ENCODE measurements at regions not wholly inside any gene's neighbourhood (a gene's known extent, or its start where the extent isn't known, plus 50 kb on each side); places are given as distances from the start of the nearest gene placed in this dataset.
"Not testable (repeated sequence)": the region's sequence is repeated elsewhere in the genome, so short reads cannot be mapped to it uniquely, and the experiment has no call there.

GRCh38 chr1:82152356-82153271 is 351.9 kb downstream of the ADGRL2 start:
- no peak overlapping the region for H3K27ac ChIP-seq (ENCODE audit: low read depth, low read length)
- no peaks in the 10 kb centered on the region for H3K36me3 ChIP-seq (ENCODE audit: control insufficient read depth in 3 of 3, insufficient read depth in 3 of 3, low read length in 3 of 3)
- H3K4me1 ChIP-seq (ENCODE audit: control insufficient read depth in 3 of 3, insufficient read depth in 3 of 3, low read length in 3 of 3): peaks cover 0 to 8% (median 6%) of the 10 kb centered on the region in 3 donors
- H3K4me3 ChIP-seq (ENCODE audit: low read length in 3 of 3): no peak overlapping the region
- no peaks in the 10 kb centered on the region for H3K27me3 ChIP-seq (ENCODE audit: control insufficient read depth in 3 of 3, insufficient read depth in 3 of 3, low read length in 3 of 3)
- no peak overlapping the region for H3K9ac ChIP-seq (ENCODE audit: low read depth in 1 of 3, low read length in 3 of 3)
- H3K9me3 ChIP-seq (ENCODE audit: control insufficient read depth in 3 of 3, low read length in 3 of 3): no peaks in the 10 kb centered on the region

- H3K4me3 ChIP-seq (ENCODE audit: low read length in 3 of 3): no peak overlapping the region
- H3K27ac ChIP-seq (ENCODE audit: low read depth, low read length): no peak overlapping the region
- no peaks in the 10 kb centered on the region for H3K36me3 ChIP-seq (ENCODE audit: control insufficient read depth in 3 of 3, insufficient read depth in 3 of 3, low read length in 3 of 3)
- H3K9ac ChIP-seq (ENCODE audit: low read depth in 1 of 3, low read length in 3 of 3): no peak overlapping the region
- H3K9me3 ChIP-seq (ENCODE audit: control insufficient read depth in 3 of 3, low read length in 3 of 3): no peaks in the 10 kb centered on the region
- H3K4me1 ChIP-seq (ENCODE audit: control insufficient read depth in 3 of 3, insufficient read depth in 3 of 3, low read length in 3 of 3): no peaks in the 10 kb centered on the region
- H3K27me3 ChIP-seq (ENCODE audit: control insufficient read depth in 3 of 3, insufficient read depth in 3 of 3, low read length in 3 of 3): no peaks in the 10 kb centered on the region
Observed at GRCh38 chr1:82145656-82146055, 344.9 kb downstream of the ADGRL2 start.

GRCh38 chr1:82143108-82143833 is 342.5 kb downstream of the ADGRL2 start:
- H3K9me3 ChIP-seq (ENCODE audit: control insufficient read depth in 3 of 3, low read length in 3 of 3): no peaks in the 10 kb centered on the region
- no peaks in the 10 kb centered on the region for H3K4me1 ChIP-seq (ENCODE audit: control insufficient read depth in 3 of 3, insufficient read depth in 3 of 3, low read length in 3 of 3)
- no peak overlapping the region for H3K4me3 ChIP-seq (ENCODE audit: low read length in 3 of 3)
- no peak overlapping the region for H3K9ac ChIP-seq (ENCODE audit: low read depth in 1 of 3, low read length in 3 of 3)
- no peaks in the 10 kb centered on the region for H3K36me3 ChIP-seq (ENCODE audit: control insufficient read depth in 3 of 3, insufficient read depth in 3 of 3, low read length in 3 of 3)
- no peaks in the 10 kb centered on the region for H3K27me3 ChIP-seq (ENCODE audit: control insufficient read depth in 3 of 3, insufficient read depth in 3 of 3, low read length in 3 of 3)
- H3K27ac ChIP-seq (ENCODE audit: low read depth, low read length): no peak overlapping the region

GRCh38 chr1:82141390-82141789 is 340.7 kb downstream of the ADGRL2 start:
- no peak overlapping the region for H3K9ac ChIP-seq (ENCODE audit: low read depth in 1 of 3, low read length in 3 of 3)
- no peak overlapping the region for H3K4me3 ChIP-seq (ENCODE audit: low read length in 3 of 3)
- H3K27ac ChIP-seq (ENCODE audit: low read depth, low read length): no peak overlapping the region
- H3K36me3 ChIP-seq (ENCODE audit: control insufficient read depth in 3 of 3, insufficient read depth in 3 of 3, low read length in 3 of 3): no peaks in the 10 kb centered on the region
- H3K27me3 ChIP-seq (ENCODE audit: control insufficient read depth in 3 of 3, insufficient read depth in 3 of 3, low read length in 3 of 3): no peaks in the 10 kb centered on the region
- H3K9me3 ChIP-seq (ENCODE audit: control insufficient read depth in 3 of 3, low read length in 3 of 3): no peaks in the 10 kb centered on the region
- H3K4me1 ChIP-seq (ENCODE audit: control insufficient read depth in 3 of 3, insufficient read depth in 3 of 3, low read length in 3 of 3): no peaks in the 10 kb centered on the region

GRCh38 chr1:82139751-82140468 is 339.2 kb downstream of the ADGRL2 start:
- no peak overlapping the region for H3K4me3 ChIP-seq (ENCODE audit: low read length in 3 of 3)
- no peaks in the 10 kb centered on the region for H3K36me3 ChIP-seq (ENCODE audit: control insufficient read depth in 3 of 3, insufficient read depth in 3 of 3, low read length in 3 of 3)
- no peaks in the 10 kb centered on the region for H3K4me1 ChIP-seq (ENCODE audit: control insufficient read depth in 3 of 3, insufficient read depth in 3 of 3, low read length in 3 of 3)
- no peaks in the 10 kb centered on the region for H3K27me3 ChIP-seq (ENCODE audit: control insufficient read depth in 3 of 3, insufficient read depth in 3 of 3, low read length in 3 of 3)
- H3K9ac ChIP-seq (ENCODE audit: low read depth in 1 of 3, low read length in 3 of 3): no peak overlapping the region
- no peaks in the 10 kb centered on the region for H3K9me3 ChIP-seq (ENCODE audit: control insufficient read depth in 3 of 3, low read length in 3 of 3)
- no peak overlapping the region for H3K27ac ChIP-seq (ENCODE audit: low read depth, low read length)

GRCh38 chr1:82136351-82136750 is 335.6 kb downstream of the ADGRL2 start:
- not testable (repeated sequence) for H3K27ac ChIP-seq (ENCODE audit: low read depth, low read length); H3K36me3 ChIP-seq (ENCODE audit: control insufficient read depth in 3 of 3, insufficient read depth in 3 of 3, low read length in 3 of 3); H3K9me3 ChIP-seq (ENCODE audit: control insufficient read depth in 3 of 3, low read length in 3 of 3); H3K9ac ChIP-seq (ENCODE audit: low read depth in 1 of 3, low read length in 3 of 3); H3K27me3 ChIP-seq (ENCODE audit: control insufficient read depth in 3 of 3, insufficient read depth in 3 of 3, low read length in 3 of 3); H3K4me1 ChIP-seq (ENCODE audit: control insufficient read depth in 3 of 3, insufficient read depth in 3 of 3, low read length in 3 of 3); H3K4me3 ChIP-seq (ENCODE audit: low read length in 3 of 3)

- H3K4me1 ChIP-seq (ENCODE audit: control insufficient read depth in 3 of 3, insufficient read depth in 3 of 3, low read length in 3 of 3): no peaks in the 10 kb centered on the region
- no peak overlapping the region for H3K9ac ChIP-seq (ENCODE audit: low read depth in 1 of 3, low read length in 3 of 3)
- no peaks in the 10 kb centered on the region for H3K9me3 ChIP-seq (ENCODE audit: control insufficient read depth in 3 of 3, low read length in 3 of 3)
- H3K4me3 ChIP-seq (ENCODE audit: low read length in 3 of 3): no peak overlapping the region
- H3K36me3 ChIP-seq (ENCODE audit: control insufficient read depth in 3 of 3, insufficient read depth in 3 of 3, low read length in 3 of 3): no peaks in the 10 kb centered on the region
- no peak overlapping the region for H3K27ac ChIP-seq (ENCODE audit: low read depth, low read length)
- H3K27me3 ChIP-seq (ENCODE audit: control insufficient read depth in 3 of 3, insufficient read depth in 3 of 3, low read length in 3 of 3): no peaks in the 10 kb centered on the region
Observed at GRCh38 chr1:82125866-82126265, 325.1 kb downstream of the ADGRL2 start.

- no peaks in the 10 kb centered on the region for H3K27me3 ChIP-seq (ENCODE audit: control insufficient read depth in 3 of 3, insufficient read depth in 3 of 3, low read length in 3 of 3)
- H3K27ac ChIP-seq (ENCODE audit: low read depth, low read length): no peak overlapping the region
- no peak overlapping the region for H3K4me3 ChIP-seq (ENCODE audit: low read length in 3 of 3)
- no peaks in the 10 kb centered on the region for H3K9me3 ChIP-seq (ENCODE audit: control insufficient read depth in 3 of 3, low read length in 3 of 3)
- H3K9ac ChIP-seq (ENCODE audit: low read depth in 1 of 3, low read length in 3 of 3): no peak overlapping the region
- H3K36me3 ChIP-seq (ENCODE audit: control insufficient read depth in 3 of 3, insufficient read depth in 3 of 3, low read length in 3 of 3): no peaks in the 10 kb centered on the region
- no peaks in the 10 kb centered on the region for H3K4me1 ChIP-seq (ENCODE audit: control insufficient read depth in 3 of 3, insufficient read depth in 3 of 3, low read length in 3 of 3)
Observed at GRCh38 chr1:82125119-82125518, 324.4 kb downstream of the ADGRL2 start.

- H3K4me3 ChIP-seq (ENCODE audit: low read length in 3 of 3): no peak overlapping the region
- no peaks in the 10 kb centered on the region for H3K4me1 ChIP-seq (ENCODE audit: control insufficient read depth in 3 of 3, insufficient read depth in 3 of 3, low read length in 3 of 3)
- H3K27ac ChIP-seq (ENCODE audit: low read depth, low read length): no peak overlapping the region
- no peak overlapping the region for H3K9ac ChIP-seq (ENCODE audit: low read depth in 1 of 3, low read length in 3 of 3)
- H3K27me3 ChIP-seq (ENCODE audit: control insufficient read depth in 3 of 3, insufficient read depth in 3 of 3, low read length in 3 of 3): no peaks in the 10 kb centered on the region
- H3K36me3 ChIP-seq (ENCODE audit: control insufficient read depth in 3 of 3, insufficient read depth in 3 of 3, low read length in 3 of 3): no peaks in the 10 kb centered on the region
- H3K9me3 ChIP-seq (ENCODE audit: control insufficient read depth in 3 of 3, low read length in 3 of 3): no peaks in the 10 kb centered on the region
Observed at GRCh38 chr1:82121421-82121820, 320.7 kb downstream of the ADGRL2 start.

- Histone ChIP-seq H3K36me3 (ENCODE audit: control insufficient read depth in 3 of 3, insufficient read depth in 3 of 3, low read length in 3 of 3) (no peaks in the 10 kb centered on the region), H3K9me3 (ENCODE audit: control insufficient read depth in 3 of 3, low read length in 3 of 3) (no peaks in the 10 kb centered on the region), H3K27me3 (ENCODE audit: control insufficient read depth in 3 of 3, insufficient read depth in 3 of 3, low read length in 3 of 3) (no peaks in the 10 kb centered on the region), H3K9ac (ENCODE audit: low read depth in 1 of 3, low read length in 3 of 3) (no peak overlapping the region), H3K4me3 (ENCODE audit: low read length in 3 of 3) (no peak overlapping the region), H3K27ac (ENCODE audit: low read depth, low read length) (no peak overlapping the region), H3K4me1 (ENCODE audit: control insufficient read depth in 3 of 3, insufficient read depth in 3 of 3, low read length in 3 of 3) (no peaks in the 10 kb centered on the region)
Observed at GRCh38 chr1:82116105-82116504, 315.4 kb downstream of the ADGRL2 start.

Data from skeletal muscle tissue (tissue), 3 donors.